GM18499 (cell line): ENCODE measurements at regions not wholly inside any gene's neighbourhood (a gene's known extent, or its start where the extent isn't known, plus 50 kb on each side); places are given as distances from the start of the nearest gene placed in this dataset.

Experiments used
- ATAC-seq: cut with Tn5 transposase; IDR thresholded peaks from one replicate; pipeline ENCODE4 v1.9.1; 2021; ENCODE audit warnings: moderate number of reproducible peaks; ENCODE audit not compliant: insufficient read depth, unreplicated experiment

DNA sequence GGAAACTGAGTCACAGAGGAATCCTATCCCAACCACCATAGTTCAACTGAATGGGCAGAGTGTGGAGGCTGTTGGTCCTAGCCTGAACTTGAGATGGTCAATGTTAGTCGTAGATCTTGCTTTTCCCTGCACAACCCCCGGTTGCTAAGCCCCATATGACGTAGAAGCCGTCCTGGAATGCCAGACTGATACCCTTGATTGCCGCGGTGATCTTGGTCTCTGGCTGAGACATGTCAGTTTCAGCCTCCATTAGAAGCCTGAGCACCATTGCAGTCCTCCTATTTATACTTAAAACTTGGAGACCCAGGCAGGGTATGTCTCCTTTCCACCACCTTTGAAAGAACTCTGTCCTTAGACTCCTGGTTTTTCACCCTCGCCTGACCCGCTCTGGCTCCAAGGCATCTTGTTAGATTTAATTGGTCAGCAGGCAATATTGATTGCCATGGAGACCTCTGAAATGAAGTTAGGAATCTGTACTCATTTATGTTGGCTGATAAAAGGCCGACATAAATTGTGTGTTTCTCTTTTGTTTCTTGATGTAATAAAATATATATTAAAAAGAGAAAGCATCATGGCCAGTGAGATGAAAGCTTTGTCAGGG lies 53.4 kb downstream of the RPLP1 start:
- ATAC-seq, result no peak

DNA sequence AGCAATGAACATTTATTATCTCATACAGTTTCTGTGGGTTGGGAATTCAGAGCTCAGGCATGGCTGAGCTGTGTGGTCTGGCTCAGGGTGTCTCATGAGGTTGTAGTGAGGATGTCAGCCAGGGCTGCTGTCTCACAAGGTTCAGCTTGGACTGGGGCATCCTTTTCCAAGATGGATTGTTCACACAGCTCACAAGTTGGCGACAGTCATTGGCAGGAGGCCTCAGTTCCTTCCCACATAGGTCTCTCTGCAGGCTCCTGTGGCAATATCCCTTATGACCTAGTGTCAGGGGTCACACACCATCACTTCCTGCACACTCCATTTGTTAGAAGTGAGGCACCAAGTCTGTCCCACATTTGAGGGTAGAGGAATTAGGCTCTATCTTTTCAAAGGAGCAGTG lies 56.0 kb downstream of the RPLP1 start:
- no peak for ATAC-seq

DNA sequence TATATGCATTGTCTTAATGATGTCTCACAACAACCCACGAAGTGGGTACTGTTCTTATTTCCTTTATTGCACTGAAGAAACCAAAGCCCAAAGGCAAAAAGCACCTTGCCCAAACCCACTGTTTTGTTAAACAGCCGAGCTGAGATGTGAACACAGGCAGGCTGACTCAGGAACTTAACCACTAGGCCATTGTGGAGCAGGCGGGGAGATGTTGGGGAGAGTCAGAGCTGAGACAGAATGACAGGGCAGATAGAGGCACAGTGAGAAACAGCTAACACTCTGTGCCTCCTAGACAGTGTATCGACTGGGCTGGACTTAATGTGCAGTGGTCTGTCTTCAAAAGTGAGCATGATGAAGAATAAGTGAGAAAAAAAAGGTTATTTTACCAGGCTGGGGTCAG lies 56.5 kb downstream of the RPLP1 start:
- no peak for ATAC-seq

DNA sequence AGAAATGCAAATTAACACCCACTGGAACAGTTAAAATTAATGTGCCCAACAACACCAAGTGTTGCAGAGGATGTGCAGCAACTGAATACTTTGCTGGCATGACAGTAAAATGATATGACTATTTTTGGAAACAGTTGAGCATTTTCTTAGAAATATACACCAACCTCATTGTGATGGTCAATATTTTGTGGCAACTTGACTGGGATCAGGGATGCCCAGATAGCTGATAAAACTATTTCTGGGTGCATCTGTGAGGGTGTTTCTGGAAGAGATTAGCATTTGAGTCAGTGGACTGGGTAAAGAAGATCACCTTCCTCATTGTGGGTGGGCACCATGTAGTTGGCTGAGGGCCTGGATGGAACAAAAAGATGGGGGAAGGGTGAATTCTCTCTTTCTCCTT lies 57.9 kb downstream of the RPLP1 start:
- ATAC-seq, result no peak

DNA sequence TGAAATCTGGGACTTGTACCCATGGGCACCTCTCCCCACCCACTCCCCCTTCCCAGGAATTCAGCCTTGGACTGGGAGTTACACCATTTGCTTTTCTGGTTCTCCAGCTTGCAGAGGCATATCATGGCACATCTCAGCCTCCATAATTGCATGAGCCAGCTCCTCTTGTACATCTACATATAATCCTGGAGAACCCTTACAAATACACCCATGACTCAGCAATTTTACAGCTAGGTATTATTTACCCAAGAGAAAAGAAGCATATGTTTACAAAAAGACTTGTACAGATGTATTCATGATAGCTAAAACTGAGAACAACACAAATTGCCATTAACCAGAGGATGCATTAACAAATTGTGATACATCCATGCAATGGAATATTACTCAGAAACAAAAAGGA lies 58.4 kb downstream of the RPLP1 start:
- ATAC-seq, result no peak

DNA sequence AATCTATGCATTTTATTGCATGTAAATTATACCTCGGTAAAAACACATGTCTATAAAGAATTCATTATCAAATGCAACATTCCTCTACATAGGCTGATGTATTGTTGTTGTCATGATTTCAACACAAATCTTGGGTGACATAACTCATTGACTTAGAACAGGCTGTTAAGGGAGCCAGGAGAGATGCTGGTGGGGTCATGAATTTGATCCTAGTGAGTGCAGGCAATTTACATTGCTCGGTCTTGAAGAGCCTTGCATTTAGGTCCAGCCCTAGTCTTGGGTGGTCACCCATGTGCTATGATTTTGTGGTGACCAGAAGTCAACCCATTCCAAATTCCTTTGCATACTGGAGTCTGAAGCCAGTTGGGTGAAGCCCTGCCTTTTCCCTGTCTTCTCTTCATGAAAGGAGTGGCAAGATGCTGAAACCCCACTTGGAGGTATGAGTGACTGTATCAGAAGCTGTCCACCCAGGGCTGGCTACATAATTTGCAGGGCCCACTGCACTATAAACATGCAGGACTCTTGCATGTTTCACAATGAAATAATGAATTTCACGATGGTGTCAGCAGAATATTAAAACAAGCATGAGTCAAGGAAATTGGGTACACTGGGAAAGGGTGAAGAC lies 59.2 kb downstream of the RPLP1 start:
- no peak for ATAC-seq

DNA sequence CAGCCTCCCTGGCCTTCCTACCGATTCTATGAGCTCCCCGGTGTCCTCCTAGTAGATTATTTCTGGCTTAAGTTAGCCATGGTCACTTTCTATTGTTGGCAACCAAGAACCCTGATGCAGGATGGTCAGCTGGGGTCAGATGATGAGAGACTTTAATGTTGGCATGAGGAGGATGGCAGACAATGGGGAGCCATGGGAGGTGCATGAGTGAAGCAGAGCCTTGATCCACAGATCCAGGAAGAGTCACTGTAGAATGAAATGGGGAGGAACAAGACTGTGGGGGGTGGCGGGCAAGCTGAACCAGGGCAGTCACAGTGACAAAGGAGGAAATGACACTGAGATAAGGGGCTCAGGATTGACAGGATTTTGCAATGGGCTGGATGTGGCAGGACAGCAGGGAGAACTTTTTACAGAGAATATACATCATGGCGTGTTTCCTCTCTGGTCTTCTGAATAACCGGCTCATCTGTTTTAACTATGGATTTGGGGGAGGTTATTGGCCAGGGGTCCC lies 60.9 kb downstream of the RPLP1 start:
- no peak for ATAC-seq

DNA sequence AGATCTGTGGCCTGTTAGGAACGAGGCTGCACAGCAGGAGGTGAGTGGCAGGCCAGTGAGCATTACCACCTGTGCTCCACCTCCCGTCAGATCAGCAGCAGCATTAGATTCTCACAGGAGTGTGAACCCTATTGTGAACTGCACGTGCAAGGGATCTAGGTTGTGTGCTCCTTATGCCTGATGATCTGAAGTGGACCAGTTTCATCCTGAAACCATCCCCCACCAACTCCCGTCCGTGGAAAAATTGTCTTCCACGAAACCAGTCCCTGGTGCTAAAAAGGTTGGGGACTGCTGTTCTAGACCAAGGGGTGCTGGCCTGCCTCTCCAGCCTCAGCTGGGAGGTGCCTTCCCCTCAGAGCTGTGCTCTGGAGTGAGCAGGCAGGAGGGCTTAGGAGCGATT lies 61.4 kb downstream of the RPLP1 start:
- no peak for ATAC-seq

DNA sequence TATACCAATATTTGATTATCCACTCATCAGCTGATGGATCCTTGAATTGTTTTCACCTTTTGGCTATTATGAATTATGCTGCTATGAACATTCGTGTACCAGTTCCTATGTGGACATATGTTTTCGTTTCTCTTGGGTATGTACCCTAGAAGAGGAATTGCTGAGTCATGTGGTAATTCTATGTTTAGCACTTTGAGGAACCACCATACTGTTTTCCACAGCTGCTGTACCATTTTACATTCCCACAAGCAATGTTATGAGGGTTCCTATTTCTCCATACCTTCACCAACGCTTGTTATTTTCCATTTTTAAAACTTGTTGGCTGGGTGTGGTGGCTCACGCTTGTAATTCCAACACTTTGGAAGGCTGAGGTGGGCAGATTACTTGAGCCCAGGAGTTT lies 62.9 kb downstream of the RPLP1 start:
- no peak for ATAC-seq

DNA sequence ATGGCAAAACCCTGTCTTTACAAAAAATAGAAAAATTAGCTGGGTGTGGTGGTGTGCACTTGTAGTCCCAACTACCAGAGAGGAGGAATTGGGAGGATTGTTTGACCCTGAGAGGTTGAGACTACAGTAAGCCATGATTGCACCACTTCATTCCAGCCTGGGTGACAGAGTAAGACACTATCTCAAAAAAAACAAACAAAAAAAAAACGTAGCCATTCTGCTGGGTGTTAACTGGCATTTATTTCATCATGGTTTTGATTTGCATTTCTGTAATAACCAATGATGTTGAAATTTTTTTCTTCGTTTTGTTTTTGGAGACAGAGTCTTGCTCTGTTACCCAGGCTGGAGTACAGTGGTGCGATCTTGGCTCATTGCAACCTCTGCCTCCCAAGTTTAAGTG lies 63.3 kb downstream of the RPLP1 start:
- ATAC-seq, result no peak

DNA sequence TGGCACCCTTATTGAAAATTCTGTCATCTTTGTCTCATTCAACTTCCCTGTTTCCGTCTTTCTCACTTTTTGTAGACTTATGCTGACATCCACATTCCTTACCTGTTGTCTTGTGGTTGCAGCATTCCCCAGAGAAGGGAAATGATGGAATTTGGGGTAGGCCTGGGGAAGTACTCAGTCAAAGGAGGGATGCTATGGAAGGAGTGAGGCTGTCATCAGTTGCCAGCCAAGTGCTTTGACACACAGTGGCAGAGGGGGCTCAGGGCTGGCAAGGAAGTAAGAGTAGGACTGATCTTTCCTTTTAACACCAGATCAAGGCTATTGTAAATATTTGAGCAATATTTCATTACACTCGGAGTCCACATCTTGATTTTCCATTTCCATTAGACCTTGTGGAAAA lies 64.4 kb downstream of the RPLP1 start:
- no peak for ATAC-seq

DNA sequence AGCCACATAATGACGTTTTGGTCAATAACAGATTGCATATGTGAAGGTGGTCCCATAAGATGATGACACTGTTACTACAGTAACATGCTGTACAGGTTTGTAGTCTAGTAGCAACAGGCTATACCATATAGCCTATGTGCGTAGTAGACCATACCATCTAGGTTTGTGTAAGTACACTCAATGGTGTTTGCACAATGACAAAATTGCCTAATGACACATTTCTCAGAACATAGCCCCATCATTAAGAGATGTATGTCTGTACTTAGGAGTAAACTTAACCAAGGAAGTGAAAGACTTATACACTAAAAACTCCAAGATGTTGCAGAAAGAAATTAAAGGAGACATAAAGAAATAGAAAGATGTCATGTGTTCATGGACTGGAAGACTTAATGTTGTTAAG lies 66.2 kb downstream of the RPLP1 start:
- ATAC-seq, result no peak

DNA sequence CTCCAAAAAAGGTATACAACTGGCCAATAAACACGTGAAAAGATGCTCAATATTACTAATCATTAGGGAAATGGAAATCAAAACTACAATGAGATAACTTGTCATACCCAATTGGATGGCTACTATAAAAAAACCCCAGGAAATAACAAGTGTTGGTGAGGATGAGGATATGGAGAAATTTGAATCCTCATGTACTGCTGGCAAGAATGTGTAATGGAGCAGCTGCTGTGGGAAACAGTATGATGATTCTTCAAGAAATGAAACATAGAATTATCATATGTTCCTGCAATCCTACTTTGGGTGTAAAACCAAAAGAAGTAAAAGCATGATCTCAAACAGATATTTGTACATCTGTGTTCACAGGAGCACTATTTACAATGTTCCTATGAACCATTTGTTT lies 67.4 kb downstream of the RPLP1 start:
- ATAC-seq, result no peak

DNA sequence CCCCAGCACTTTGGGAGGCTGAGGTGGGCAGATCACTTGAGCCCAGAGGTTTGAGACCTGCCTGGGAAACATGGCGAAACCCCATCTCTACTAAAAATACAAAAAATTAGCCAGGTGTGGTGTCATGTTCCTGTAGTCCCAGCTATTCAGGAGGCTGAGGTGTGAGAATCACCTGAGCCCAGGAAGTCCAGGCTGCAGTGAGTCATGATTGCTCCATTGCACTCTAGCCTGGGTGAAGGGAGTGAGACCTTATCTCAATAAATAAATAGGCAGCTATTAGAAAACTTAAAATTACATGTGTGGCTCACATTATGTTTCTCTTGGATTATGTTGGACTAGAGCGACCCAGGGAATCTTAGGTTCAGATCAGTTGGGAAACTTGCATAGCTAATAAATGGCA lies 69.7 kb downstream of the RPLP1 start:
- no peak for ATAC-seq

DNA sequence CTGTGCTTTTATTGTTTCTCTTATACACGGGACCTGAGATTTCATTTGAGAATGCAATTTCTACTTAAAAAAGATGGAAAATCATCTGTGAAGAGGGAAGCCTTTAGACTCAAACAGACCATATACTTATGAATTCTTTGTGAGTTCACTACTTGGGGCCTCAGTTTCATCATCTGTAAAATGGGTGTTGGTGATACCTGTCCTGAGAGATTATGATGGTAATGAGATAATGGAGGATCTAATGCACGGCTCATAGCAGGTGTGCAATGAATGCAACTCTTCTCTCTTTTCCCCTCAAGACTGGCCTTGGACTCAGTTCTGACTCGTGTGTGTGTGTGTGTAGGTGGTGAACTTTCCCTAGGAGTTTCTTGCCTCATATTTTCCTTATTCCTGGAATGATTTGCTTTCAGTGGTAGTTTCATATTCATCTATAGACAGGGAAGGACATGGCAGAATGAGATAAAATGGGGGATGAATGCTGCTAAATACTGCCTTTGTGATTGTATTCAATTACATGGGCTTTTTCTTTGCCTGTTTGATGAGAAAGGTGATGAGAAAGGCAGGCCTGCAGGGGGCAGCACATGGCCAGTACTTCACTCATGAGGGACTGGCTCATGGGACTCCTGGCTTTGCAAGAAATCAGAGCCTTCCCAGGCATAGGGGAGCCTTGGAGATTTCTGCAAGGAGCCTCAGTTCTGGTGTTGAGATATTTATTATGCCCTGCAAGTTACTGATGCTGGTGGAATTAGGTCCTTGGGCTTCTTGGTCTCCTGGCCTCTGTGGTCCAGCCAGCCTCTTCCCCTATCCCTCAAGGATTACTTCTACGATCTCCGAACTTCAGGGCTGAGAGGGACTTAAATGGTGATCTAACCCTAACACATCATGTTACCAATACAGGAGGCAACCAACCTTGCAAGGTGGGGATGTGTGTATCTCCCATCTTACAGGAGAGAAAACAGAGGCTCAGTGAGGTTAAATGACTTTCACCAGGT lies 70.7 kb downstream of the RPLP1 start:
- ATAC-seq, result no peak

DNA sequence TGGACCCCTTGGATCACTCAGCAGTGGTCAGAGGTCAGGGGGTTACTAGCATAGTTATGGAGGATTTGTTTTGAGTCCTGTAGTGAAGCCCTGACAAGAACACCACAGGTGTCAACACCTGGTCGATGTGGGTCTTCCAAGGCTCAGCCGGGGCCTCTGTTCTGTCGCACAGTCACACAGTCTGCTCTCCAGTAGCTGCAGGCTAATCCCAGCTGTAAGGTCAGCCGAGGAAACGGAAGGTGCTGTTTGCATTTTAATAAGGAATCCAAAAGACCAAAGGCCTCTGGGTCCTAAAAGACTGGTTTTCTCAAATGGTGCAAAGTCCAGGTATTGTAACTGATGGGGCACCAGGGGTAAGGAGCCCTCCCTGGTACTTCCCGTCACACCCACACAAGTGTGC lies 71.7 kb downstream of the RPLP1 start:
- no peak for ATAC-seq

DNA sequence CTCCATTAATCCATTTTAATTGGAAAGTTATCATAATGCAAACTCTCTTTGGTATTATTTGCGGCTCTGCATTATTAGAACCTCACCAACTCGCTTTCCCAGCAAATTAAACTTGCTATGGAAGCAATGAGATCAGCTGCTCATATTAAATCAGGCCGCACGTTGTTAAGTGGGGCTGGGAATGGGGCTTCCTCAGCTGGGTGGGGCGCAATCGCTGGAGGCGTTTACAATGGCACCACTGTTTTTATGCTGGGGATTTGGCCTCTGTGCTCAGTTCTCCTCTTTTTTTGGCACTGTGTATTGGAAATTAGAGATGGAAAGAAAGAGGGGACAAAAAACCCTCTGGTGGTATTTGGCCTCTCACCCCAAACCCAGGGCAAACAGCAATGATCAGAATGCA lies 72.2 kb downstream of the RPLP1 start:
- no peak for ATAC-seq

DNA sequence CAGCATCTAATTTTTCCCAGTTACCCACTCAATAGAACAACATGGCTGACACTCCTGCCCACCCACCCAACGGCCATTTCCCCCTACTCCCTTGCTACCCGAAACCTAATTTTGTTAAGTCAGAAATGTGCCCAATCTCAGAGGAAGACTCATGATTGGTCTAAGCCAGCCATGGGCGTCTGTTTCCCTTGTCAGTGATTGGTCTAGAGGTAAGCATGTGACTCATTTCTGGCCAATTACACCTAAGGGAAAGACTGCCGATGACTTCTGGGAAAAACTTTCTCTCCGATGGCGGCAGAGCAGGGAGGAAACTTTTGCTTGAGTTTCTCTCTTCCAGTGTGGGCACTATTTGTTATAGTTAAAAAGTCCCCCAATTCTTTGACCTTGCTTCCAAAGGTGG lies 72.9 kb downstream of the RPLP1 start:
- ATAC-seq, result no peak

DNA sequence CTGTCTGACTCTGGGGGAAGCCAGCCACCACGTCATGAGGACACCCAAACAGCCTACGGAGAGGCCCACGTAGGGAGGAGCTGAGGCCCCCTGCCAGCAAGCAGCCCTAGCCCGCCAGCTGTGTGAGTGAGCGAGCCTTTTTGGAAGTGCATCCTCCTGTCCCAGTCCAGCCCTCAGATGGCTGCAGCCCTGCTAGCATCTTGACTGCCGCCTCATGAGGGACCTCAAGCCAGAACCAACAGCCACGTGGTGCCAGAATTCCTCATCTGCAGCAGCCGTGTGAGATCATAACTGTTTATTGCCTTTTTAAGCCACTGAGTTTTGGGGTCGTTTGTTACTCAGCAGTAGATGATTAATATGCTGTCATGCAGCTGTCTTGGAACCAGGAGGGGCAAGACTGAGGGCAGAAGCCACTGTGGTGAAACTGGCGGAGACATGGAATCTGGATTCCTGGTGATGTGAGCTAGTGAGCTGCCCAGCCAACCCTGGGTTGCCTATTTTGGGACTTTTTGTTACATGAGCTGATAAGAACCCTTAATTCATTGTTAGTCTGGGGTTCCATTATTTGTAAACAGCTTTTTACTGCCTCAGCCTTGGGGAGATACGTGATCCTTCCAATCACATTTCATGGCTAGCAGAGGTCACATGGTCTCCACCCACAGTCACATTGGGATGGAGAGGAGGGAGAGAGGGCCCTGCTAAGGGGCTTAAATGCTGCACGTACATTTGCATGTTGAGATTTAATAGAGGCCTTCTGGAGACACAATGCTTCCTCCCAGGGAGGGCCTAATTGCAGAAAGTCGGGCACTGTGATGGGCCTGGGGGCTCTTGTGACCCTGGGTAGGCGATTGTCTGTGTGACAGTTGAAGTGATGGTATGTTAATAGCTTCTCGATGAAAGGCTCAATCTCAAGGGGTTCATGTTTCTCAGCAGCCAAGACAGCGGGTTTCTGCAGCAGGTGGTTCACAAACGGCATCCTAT lies 73.8 kb downstream of the RPLP1 start:
- no peak for ATAC-seq

DNA sequence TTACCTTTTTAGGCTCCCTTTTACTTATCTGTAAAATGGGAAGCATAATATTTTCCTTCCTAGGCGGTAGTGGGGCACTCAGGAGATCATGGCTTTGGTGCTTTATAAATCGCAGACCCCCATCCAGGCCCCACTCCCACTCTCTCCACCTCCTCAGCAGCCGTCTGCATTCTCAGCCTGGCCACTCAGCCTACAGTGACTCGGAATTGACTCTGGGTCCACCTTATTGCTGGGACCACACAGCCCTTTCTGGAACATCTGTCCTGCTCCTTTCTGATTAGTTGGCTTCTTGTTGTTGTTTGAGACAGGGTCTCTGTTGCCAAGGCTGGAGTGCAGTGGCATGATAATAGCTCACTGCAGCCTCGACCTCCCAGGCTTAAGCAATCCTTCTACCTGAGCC lies 76.5 kb downstream of the RPLP1 start:
- ATAC-seq, result no peak
